OCI-LY7 (cell line): ENCODE measurements at regions not wholly inside any gene's neighbourhood (a gene's known extent, or its start where the extent isn't known, plus 50 kb on each side); places are given as distances from the start of the nearest gene placed in this dataset.

Source experiments
- BruUV-seq: library from RNA; stranded (reverse); fragments of 400-500 nt; replicated peaks from 2 replicates; lab custom pipeline; 2021; lab: Mats Ljungman, UMichigan
- CTCF ChIA-PET: fragments of 300-600 bp; sonication (Branson Sonifier 250); formaldehyde crosslinking; loops from one replicate; lab custom pipeline; 2022; ENCODE audit warnings: antibody characterized with exemption; ENCODE audit not compliant: unreplicated experiment; lab: Charles Lee
- POLR2A ChIA-PET: fragments of 300-600 bp; sonication (Branson Sonifier 250); formaldehyde crosslinking; loops from one replicate; lab custom pipeline; 2022; ENCODE audit warnings: antibody characterized with exemption; lab: Charles Lee
- DNase-seq: peaks from one replicate; pipeline ENCODE4 v3.0.0-alpha.2; 2015; ENCODE audit warnings: low spot score
- H2AFZ ChIP-seq: fragments of 200-600 bp; sonication (generic), shearing (Covaris generic); 2 replicates; pipeline ENCODE4 v1.6.1; 2014; ENCODE audit warnings: mild to moderate bottlenecking, antibody characterized with exemption, low read length, moderate library complexity
- H3K27ac ChIP-seq: fragments of 200-600 bp; sonication (generic); 2 replicates; pipeline ENCODE4 v1.5.1; 2014; ENCODE audit warnings: mixed run types, low read depth, mild to moderate bottlenecking, moderate library complexity, low read length, inconsistent platforms; ENCODE audit not compliant: poor library complexity, severe bottlenecking
- H3K36me3 ChIP-seq: fragments of 200-600 bp; sonication (generic); 2 replicates; pipeline ENCODE4 v1.6.1; 2014; ENCODE audit warnings: mild to moderate bottlenecking, antibody characterized with exemption, low read length, moderate library complexity, mixed read lengths; ENCODE audit not compliant: insufficient read depth
- H3K4me1 ChIP-seq: fragments of 200-600 bp; sonication (generic); 2 replicates; pipeline ENCODE4 v1.5.1; 2014; ENCODE audit warnings: mild to moderate bottlenecking, low read length; ENCODE audit not compliant: insufficient read depth, poor library complexity, severe bottlenecking
- H3K4me2 ChIP-seq: fragments of 200-600 bp; sonication (generic); 2 replicates; pipeline ENCODE4 v1.6.1; 2014; ENCODE audit warnings: mild to moderate bottlenecking, low read length
- H3K4me3 ChIP-seq: fragments of 200-600 bp; sonication (generic); 2 replicates; pipeline ENCODE4 v1.5.1; 2014; ENCODE audit warnings: mild to moderate bottlenecking, low read depth, low read length; ENCODE audit not compliant: poor library complexity, severe bottlenecking
- H3K79me2 ChIP-seq: fragments of 200-600 bp; sonication (generic); 2 replicates; pipeline ENCODE4 v1.6.1; 2016; ENCODE audit warnings: low read depth, mild to moderate bottlenecking, low read length, moderate library complexity, mixed read lengths; ENCODE audit not compliant: insufficient read depth
- H3K9me2 ChIP-seq: fragments of 200-600 bp; sonication (generic); 2 replicates; pipeline ENCODE4 v1.6.1; 2016; ENCODE audit warnings: mild to moderate bottlenecking, low read length, mixed read lengths; ENCODE audit not compliant: insufficient read depth
- H3K9me3 ChIP-seq: fragments of 200-600 bp; sonication (generic); 2 replicates; pipeline ENCODE4 v1.6.1; 2014; ENCODE audit warnings: mild to moderate bottlenecking, mixed run types, low read length, mixed read lengths
- H4K20me1 ChIP-seq: fragments of 200-600 bp; sonication (generic); 2 replicates; pipeline ENCODE4 v1.6.1; 2014; ENCODE audit warnings: mild to moderate bottlenecking, antibody characterized with exemption, low read length, moderate library complexity, mixed read lengths; ENCODE audit not compliant: insufficient read depth
- EZH2phosphoT487 ChIP-seq: fragments of 200-600 bp; sonication (generic); IDR thresholded peaks from 2 replicates; pipeline ENCODE4 v1.6.1; 2018; ENCODE audit warnings: low read depth, borderline replicate concordance, mild to moderate bottlenecking, mixed run types, antibody characterized with exemption, low read length, moderate library complexity, mixed read lengths
- intact Hi-C: fragments of 100-400 bp; cut with micrococcal nuclease; formaldehyde crosslinking; loops from one replicate; pipeline ENCODE4 v1.10.0; 2022; ENCODE audit not compliant: unreplicated experiment
- TF ChIP-seq, protein P1 (sequence below): fragments of 200-600 bp; sonication (generic); conservative IDR thresholded peaks from 2 replicates; pipeline ENCODE4 v1.5.1; 2014; ENCODE audit warnings: mild to moderate bottlenecking, antibody characterized with exemption, low read length, moderate library complexity, mixed read lengths

GRCh38 chr21:21614966-21615365 lies 616.8 kb downstream of the NCAM2 start:
- BruUV-seq = no TSS peak
- no peak overlapping the region for H3K4me2 ChIP-seq
- ChIA-PET POLR2A (interaction anchor here (1.2 kb wide), 1 partner anchor 11 kb away, joined by 3 read pairs; no protein-coding TSS in a partner anchor), CTCF (no interaction called here)
- DNase-seq = no peak
- H3K36me3 ChIP-seq = no peaks in the 10 kb centered on the region
- no peaks in the 10 kb centered on the region for H3K79me2 ChIP-seq
- H3K4me1 ChIP-seq = no peaks in the 10 kb centered on the region
- H4K20me1 ChIP-seq = no peaks in the 10 kb centered on the region
- H3K9me2 ChIP-seq = no peaks in the 10 kb centered on the region
- H3K4me3 ChIP-seq = no peak overlapping the region
- H3K9me3 ChIP-seq = peaks cover 32% of the 10 kb centered on the region; the same call in 1 of the 2 replicates
- no peak overlapping the region for H3K27ac ChIP-seq
- TF ChIP-seq EZH2phosphoT487 = no peak
- intact Hi-C loops = no loop called here
- no peak overlapping the region for H2AFZ ChIP-seq

DNA sequence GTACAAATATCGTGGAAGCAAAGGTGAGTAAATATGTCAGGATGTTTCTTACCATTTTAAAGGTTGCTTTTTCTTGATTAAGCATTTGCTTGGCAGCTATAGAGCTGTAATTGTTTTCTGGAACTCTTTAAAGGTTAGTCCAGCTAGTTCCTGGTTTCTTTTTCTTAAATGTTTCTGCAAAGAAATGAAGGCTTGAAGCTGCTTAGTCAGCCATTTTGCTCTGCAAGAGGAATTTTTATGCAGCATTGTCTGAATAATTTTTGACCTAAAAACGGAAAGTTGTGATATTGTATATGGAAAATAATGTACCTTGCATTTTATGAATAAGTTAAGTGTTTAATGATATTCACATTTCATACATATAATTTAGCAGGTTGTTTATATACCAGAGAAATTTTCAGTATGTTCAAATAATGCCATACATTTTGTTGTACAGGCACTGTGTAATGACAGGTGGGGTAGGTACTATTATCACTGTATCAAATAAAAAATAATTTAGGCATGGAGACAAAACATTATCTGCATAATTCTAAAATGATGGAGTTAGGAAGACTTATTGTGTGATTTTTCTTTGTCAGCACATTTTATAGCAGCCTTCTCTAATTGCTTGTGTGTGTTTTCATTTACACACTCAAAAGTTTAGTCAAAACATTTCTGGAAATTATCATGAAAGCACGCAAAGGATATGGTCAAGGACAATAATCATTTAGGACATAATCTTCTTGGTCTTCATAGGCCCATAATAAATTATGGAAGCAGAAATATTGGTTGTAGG lies 624.4 kb downstream of the NCAM2 start:
- Histone ChIP-seq H3K4me2 (no peak overlapping the region), H3K36me3 (no peaks in the 10 kb centered on the region), H4K20me1 (no peaks in the 10 kb centered on the region), H3K9me3 (peaks cover 9% of the 10 kb centered on the region; the same call in 1 of the 2 replicates), H3K4me3 (no peak overlapping the region), H3K9me2 (no peaks in the 10 kb centered on the region), H2AFZ (no peak overlapping the region), H3K79me2 (no peaks in the 10 kb centered on the region), H3K27ac (no peak overlapping the region), H3K4me1 (no peaks in the 10 kb centered on the region)
- no TSS peak for BruUV-seq
- CTCF ChIA-PET = no interaction called here
- intact Hi-C loops = no loop called here
- no peak for DNase-seq
- POLR2A ChIA-PET = interaction anchor here (0.8 kb wide), 1 partner anchor 18 kb away, joined by 3 read pairs; no protein-coding TSS in a partner anchor
- TF ChIP-seq, protein P1, sequence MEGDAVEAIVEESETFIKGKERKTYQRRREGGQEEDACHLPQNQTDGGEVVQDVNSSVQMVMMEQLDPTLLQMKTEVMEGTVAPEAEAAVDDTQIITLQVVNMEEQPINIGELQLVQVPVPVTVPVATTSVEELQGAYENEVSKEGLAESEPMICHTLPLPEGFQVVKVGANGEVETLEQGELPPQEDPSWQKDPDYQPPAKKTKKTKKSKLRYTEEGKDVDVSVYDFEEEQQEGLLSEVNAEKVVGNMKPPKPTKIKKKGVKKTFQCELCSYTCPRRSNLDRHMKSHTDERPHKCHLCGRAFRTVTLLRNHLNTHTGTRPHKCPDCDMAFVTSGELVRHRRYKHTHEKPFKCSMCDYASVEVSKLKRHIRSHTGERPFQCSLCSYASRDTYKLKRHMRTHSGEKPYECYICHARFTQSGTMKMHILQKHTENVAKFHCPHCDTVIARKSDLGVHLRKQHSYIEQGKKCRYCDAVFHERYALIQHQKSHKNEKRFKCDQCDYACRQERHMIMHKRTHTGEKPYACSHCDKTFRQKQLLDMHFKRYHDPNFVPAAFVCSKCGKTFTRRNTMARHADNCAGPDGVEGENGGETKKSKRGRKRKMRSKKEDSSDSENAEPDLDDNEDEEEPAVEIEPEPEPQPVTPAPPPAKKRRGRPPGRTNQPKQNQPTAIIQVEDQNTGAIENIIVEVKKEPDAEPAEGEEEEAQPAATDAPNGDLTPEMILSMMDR = no peak
- TF ChIP-seq EZH2phosphoT487 = no peak

DNA sequence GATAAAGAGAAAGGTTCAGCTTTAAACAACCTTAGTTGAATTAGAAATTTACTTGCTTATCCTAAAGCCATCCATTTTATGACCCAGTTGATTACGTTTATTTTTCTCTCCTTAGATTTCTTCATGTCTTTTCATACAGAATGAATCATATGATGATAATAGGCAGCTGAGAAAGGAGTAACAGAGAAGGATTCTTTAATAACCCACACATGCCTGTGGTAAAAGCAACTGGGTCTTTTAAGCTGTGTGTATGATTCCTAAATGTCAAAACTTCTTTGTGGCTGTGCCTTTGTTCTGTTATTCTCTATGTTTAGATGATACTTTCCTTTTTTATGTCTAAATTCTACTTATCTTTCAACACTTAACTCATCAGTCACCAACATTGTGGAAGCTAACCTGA lies 626.5 kb downstream of the NCAM2 start:
- TF ChIP-seq, protein P1 = no peak
- TF ChIP-seq EZH2phosphoT487 = no peak
- BruUV-seq = no TSS peak
- H3K4me2 ChIP-seq = no peak overlapping the region
- no peaks in the 10 kb centered on the region for H3K79me2 ChIP-seq
- CTCF ChIA-PET = no interaction called here
- DNase-seq = no peak
- peaks cover 9% of the 10 kb centered on the region; the same call in 1 of the 2 replicates for H3K9me3 ChIP-seq
- H4K20me1 ChIP-seq = no peaks in the 10 kb centered on the region
- H3K4me3 ChIP-seq = no peak overlapping the region
- no peaks in the 10 kb centered on the region for H3K9me2 ChIP-seq
- POLR2A ChIA-PET = no interaction called here
- H3K27ac ChIP-seq = no peak overlapping the region
- H2AFZ ChIP-seq = no peak overlapping the region
- no peaks in the 10 kb centered on the region for H3K36me3 ChIP-seq
- intact Hi-C loops = no loop called here
- H3K4me1 ChIP-seq = no peaks in the 10 kb centered on the region
